GM21737 (cell line): ENCODE measurements at regions not wholly inside any gene's neighbourhood (a gene's known extent, or its start where the extent isn't known, plus 50 kb on each side); places are given as distances from the start of the nearest gene placed in this dataset.
A peak's percentile ranks its signal among the peaks of the same experiment; 100 is the strongest.

Experiments
- ATAC-seq: cut with Tn5 transposase; IDR thresholded peaks from one replicate; pipeline ENCODE4 v1.9.1; 2021; ENCODE audit warnings: mild to moderate bottlenecking, moderate library complexity; ENCODE audit not compliant: unreplicated experiment

DNA sequence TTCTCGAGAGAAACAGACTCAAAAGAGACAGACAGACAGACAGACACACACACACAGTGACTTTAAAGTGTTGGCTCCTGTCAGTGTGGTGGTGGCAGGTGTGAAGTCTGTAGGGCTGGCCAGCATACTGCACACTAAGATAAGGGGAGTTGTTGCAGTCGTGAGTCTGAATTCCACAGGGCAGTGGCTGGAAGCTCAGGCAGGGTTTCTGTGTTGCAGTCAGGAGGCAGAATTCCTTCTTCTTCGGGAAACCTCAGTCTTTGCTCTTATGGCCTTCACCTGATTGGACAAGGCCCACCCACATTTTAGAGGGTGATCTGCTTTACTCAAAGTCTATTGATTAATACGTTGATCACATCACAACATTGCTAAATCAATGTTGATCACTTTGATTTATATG is 478.4 kb upstream of the HS6ST1 start:
- ATAC-seq = no peak

- peak; percentile 31 for ATAC-seq
Observed at GRCh38 chr2:128797533-128797932, 478.9 kb upstream of the HS6ST1 start.

DNA sequence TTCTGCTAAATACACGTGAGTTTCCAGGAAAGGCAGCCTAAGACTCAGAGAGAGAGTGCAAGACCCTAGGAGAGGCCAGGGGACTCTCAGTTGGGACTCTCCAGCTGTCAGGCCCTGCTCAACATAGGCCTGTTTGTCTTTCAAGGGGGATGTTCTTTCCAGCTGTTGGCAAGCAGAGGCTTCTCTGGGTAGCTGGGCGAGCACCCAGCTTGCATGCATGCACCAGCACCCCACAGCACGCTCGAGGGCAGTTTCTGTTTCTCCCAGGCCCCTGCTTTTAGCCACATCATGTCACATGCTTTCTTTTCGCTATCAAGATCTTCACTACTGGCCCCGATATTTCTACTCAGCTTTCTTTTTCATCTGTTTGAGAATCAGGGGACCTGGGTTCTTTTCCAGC is 479.3 kb upstream of the HS6ST1 start:
- peak; percentile 75 for ATAC-seq

GRCh38 chr2:128798502-128799283 is 480.0 kb upstream of the HS6ST1 start:
- ATAC-seq = no peak

- ATAC-seq = no peak
Observed at GRCh38 chr2:128799284-128799552, 480.6 kb upstream of the HS6ST1 start.

GRCh38 chr2:128799730-128800129 is 481.1 kb upstream of the HS6ST1 start:
- no peak for ATAC-seq

GRCh38 chr2:128801576-128801975 is 482.9 kb upstream of the HS6ST1 start:
- no peak for ATAC-seq

DNA sequence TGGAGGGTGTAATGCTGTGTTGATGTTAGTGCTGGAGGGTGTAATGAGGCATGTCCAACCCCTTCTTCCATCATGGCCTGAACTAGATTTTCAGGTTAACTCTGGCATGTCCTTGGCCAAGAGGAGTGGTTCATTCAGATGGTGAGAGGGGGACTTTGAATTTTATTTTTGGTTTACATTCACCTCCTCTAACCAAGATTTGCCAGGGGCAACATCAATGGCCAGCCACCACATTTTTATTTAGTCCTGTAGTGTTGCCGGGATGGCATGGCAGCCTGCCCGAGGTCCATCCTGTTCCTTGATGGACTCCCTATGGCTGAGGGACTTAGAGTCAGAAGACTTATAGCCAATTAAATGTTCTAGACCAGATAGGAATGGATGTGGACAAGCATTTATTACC is 484.6 kb upstream of the HS6ST1 start:
- no peak for ATAC-seq

GRCh38 chr2:128805237-128805636 is 486.6 kb upstream of the HS6ST1 start:
- no peak for ATAC-seq

GRCh38 chr2:128805918-128806317 is 487.2 kb upstream of the HS6ST1 start:
- no peak for ATAC-seq

- no peak for ATAC-seq
Observed at GRCh38 chr2:128807317-128807716, 488.6 kb upstream of the HS6ST1 start.

DNA sequence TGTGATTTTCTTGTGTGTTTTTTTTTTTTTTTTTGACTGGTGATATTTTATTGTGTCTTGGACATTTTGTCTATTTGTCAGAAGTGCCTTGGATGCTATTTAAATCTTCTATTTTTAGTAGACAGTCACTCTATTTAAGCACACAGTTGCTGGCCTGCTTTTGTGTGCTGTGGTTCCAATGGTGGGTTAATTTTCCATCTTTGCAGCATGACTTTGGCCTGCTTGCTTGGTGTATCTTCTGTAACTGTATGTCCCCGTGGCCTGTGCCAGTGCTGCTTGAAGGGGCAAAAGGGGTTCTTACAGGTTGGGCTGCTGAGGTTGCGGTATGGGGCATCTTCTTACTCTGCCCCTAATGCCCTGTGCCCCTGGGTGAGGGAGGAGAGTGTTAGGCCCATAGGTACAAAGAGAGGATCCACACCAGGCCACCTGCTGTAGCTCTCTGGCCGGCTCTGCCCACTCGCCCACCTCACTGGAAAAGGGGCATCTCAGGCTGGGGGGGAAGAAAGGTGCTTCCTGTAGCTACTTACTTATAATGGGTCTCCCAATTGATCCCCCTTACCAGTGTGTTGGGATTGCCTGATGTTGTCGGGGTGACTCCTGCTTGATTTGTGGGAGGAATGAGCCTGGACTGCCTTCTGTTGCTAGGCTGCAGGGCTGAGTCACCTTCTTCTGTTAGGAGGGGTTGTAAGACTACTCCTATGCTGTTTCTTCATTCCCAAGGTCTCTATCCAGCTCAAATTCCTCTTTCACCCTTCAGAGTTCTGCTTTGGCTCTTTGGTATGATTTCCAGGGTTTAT is 490.0 kb upstream of the HS6ST1 start:
- ATAC-seq = no peak

- ATAC-seq = no peak
Observed at GRCh38 chr2:128809259-128809636, 490.6 kb upstream of the HS6ST1 start.

- no peak for ATAC-seq
Observed at GRCh38 chr2:128809880-128810279, 491.2 kb upstream of the HS6ST1 start.

DNA sequence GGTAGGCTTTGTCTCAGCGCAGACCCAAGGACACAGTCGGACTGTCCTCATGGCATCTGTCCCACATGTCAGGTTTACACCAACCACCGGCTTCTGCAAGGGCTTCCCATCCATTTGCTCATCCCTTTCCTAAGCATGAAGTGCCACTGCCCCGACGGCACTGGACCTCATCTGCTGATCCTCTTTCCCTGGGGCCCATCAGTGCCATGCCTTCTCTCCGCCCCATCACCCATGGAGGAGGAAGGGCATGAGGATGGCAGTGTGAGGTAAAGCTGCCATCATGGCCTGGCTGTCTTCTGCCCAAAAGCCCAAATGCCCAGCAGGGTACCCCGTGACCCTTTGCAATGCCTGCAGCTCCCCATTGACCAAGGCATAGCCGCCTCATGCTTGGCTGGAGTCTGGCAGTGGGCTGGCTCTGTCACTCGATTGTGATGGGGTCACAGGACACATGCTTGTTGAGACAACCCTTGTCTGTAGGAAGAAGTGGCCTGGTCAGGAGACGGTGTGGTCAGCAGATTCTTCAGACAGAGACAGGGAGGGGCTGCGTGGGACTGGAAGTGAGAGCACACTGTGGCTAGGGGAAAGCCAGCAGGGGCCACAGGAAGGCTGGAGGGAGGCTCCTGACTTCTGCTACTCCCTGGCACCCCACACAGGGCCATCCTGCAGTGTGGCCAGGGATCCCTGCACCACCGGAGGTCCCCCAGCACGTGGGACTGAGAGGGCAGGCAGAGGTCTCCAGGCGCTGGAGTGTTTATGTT is 493.7 kb upstream of the HS6ST1 start:
- ATAC-seq = no peak

- ATAC-seq = no peak
Observed at GRCh38 chr2:128813352-128814034, 494.8 kb upstream of the HS6ST1 start.

DNA sequence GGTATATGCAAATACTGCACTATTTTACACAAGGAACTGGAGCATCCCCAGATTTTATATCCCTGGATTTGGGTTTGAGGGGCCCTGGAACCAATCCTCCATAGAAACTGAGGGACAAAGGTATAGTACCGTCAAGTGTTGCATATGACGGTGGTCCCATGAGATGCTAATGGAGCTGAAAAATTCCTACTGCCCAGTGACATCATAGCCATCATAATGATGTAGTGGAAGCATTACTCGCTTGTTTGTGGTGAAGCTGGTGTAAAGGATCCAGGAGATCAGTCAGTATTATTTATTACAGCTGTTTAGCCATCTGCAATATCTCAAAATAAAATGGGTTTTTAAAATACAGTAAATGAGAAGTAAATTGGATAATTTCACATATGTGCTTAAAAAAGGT is 496.6 kb upstream of the HS6ST1 start:
- no peak for ATAC-seq

- ATAC-seq = no peak
Observed at GRCh38 chr2:128817171-128817570, 498.5 kb upstream of the HS6ST1 start.

GRCh38 chr2:128817813-128818212 is 499.1 kb upstream of the HS6ST1 start:
- no peak for ATAC-seq

- ATAC-seq = no peak
Observed at GRCh38 chr2:128818248-128818647, 499.6 kb upstream of the HS6ST1 start.
